Tibial nerve (tissue), 3 donors: ENCODE measurements at regions not wholly inside any gene's neighbourhood (a gene's known extent, or its start where the extent isn't known, plus 50 kb on each side); places are given as distances from the start of the nearest gene placed in this dataset.

Source experiments
- CTCF ChIP-seq, 5 experiments: fragments of 200-600 bp in 3 of 5; fragments of 450-650 bp in 2 of 5; sonication (generic) in 3 of 5; IDR thresholded peaks; one replicate each; pipeline ENCODE4 v1.5.1; 2016 to 2019; ENCODE audit warnings: antibody characterized with exemption in 5 of 5, mild to moderate bottlenecking in 3 of 5, moderate library complexity in 2 of 5
- POLR2A ChIP-seq, 2 donors: fragments of 450-650 bp; IDR thresholded peaks; one replicate each; pipeline ENCODE4 v1.6.1; 2017; ENCODE audit warnings: antibody characterized with exemption in 2 of 2, mild to moderate bottlenecking in 2 of 2, moderate library complexity in 2 of 2

DNA sequence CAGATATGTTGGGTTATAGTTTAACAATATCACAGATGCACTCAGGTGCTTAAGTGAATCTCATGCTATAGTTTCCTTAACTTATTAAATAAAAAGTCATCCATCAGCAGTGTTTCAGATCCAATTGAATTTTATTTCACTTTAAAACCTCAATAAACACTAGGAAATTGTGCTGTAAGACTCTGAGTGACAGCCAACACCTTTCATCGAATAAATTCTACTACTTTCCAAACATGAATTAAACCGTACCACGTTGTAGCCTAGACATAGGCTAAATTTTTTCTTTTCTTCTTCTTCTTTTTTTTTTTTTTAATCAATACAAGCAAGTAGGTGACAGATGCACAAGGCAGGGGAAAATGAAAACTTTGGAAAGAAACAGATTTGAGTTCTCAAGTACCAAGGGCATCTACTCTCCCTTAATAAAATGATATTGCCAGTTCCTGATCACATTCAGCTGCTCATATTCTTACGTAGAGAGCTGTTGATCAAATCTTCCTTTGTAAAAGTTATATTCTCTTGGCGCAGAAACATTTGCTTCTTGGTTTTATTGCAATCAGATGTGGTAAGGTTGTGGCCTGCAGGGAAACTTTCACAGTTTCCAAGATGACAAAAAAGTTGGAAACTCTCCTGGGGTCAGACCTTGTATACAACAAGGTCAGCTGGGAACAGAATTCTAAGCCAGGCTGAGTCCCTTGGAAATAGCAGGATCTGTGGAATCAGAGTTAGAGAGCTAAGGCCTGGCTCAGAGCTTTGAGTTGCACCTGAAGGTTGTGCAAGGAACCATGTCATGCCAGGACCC, 147.7 kb downstream of the CD47 start:
- no peak for TF ChIP-seq CTCF (IDR thresholded peaks at IDR 0.05)
- TF ChIP-seq POLR2A (IDR thresholded peaks at IDR 0.05): no peak
